ENCODE measurements at regions not wholly inside any gene's neighbourhood (a gene's known extent, or its start where the extent isn't known, plus 50 kb on each side); places are given as distances from the start of the nearest gene placed in this dataset.

DNA sequence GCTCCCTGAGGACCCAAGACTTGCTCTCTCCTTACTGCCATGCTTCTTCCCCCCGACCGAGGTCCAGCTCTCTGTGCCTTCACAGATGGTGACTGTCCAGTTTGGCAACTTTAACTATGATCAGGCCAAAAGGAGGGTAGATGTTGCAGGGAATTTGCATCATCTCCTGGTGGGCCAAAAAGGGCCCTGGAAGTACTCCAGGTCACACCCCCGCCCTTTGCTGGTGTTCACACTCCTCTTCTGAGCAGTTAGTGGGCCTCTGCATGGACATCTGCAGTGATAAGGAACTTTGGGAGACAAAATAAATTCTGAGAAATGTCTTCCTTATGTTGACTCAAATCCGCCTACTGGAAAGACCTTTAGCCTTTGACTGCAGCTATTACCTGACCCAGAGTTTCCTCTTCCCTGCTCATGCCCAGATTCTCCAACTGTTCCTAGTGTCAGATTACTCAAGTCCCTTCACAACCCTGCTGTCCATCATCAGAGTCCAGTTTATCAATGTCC lies 234.4 kb downstream of the LOXHD1 start:
- TF ChIP-seq POLR2A (IDR thresholded peaks at IDR 0.05; ENCODE audit: extremely low read depth, insufficient read length): no peak
- TF ChIP-seq, protein P1, sequence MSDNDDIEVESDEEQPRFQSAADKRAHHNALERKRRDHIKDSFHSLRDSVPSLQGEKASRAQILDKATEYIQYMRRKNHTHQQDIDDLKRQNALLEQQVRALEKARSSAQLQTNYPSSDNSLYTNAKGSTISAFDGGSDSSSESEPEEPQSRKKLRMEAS (IDR thresholded peaks at IDR 0.05; ENCODE audit: low read depth, low read length): no peak
- TF ChIP-seq, protein P2, sequence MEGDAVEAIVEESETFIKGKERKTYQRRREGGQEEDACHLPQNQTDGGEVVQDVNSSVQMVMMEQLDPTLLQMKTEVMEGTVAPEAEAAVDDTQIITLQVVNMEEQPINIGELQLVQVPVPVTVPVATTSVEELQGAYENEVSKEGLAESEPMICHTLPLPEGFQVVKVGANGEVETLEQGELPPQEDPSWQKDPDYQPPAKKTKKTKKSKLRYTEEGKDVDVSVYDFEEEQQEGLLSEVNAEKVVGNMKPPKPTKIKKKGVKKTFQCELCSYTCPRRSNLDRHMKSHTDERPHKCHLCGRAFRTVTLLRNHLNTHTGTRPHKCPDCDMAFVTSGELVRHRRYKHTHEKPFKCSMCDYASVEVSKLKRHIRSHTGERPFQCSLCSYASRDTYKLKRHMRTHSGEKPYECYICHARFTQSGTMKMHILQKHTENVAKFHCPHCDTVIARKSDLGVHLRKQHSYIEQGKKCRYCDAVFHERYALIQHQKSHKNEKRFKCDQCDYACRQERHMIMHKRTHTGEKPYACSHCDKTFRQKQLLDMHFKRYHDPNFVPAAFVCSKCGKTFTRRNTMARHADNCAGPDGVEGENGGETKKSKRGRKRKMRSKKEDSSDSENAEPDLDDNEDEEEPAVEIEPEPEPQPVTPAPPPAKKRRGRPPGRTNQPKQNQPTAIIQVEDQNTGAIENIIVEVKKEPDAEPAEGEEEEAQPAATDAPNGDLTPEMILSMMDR (IDR thresholded peaks at IDR 0.05; ENCODE audit: low read depth, low read length): no peak
- no peak for TF ChIP-seq MYC (IDR thresholded peaks at IDR 0.05; ENCODE audit: low read depth, low read length)
- no peak overlapping the region for H3K4me3 ChIP-seq (ENCODE audit: low read depth, low read length)
- no peak for DNase-seq (ENCODE audit: low read depth)

GRCh38 chr18:46423226-46423805 lies 233.7 kb downstream of the LOXHD1 start:
- no peak overlapping the region for H3K4me3 ChIP-seq (ENCODE audit: low read depth, low read length)
- DNase-seq (ENCODE audit: low read depth): no peak
- TF ChIP-seq MYC (IDR thresholded peaks at IDR 0.05; ENCODE audit: low read depth, low read length): no peak
- TF ChIP-seq, protein P1 (IDR thresholded peaks at IDR 0.05; ENCODE audit: low read depth, low read length): no peak
- TF ChIP-seq POLR2A (IDR thresholded peaks at IDR 0.05; ENCODE audit: extremely low read depth, insufficient read length): no peak
- TF ChIP-seq, protein P2 (IDR thresholded peaks at IDR 0.05; ENCODE audit: low read depth, low read length): no peak

- no peak for DNase-seq (ENCODE audit: low read depth)
- TF ChIP-seq, protein P1 (IDR thresholded peaks at IDR 0.05; ENCODE audit: low read depth, low read length): no peak
- no peak for TF ChIP-seq POLR2A (IDR thresholded peaks at IDR 0.05; ENCODE audit: extremely low read depth, insufficient read length)
- TF ChIP-seq, protein P2 (IDR thresholded peaks at IDR 0.05; ENCODE audit: low read depth, low read length): no peak
- no peak overlapping the region for H3K4me3 ChIP-seq (ENCODE audit: low read depth, low read length)
Observed at GRCh38 chr18:46424898-46425297, 232.1 kb downstream of the LOXHD1 start.

GRCh38 chr18:46425511-46425910 lies 231.5 kb downstream of the LOXHD1 start:
- no peak for DNase-seq (ENCODE audit: low read depth)
- no peak overlapping the region for H3K4me3 ChIP-seq (ENCODE audit: low read depth, low read length)
- TF ChIP-seq MYC (IDR thresholded peaks at IDR 0.05; ENCODE audit: low read depth, low read length): no peak
- TF ChIP-seq, protein P2 (IDR thresholded peaks at IDR 0.05; ENCODE audit: low read depth, low read length): no peak
- TF ChIP-seq, protein P1 (IDR thresholded peaks at IDR 0.05; ENCODE audit: low read depth, low read length): no peak
- no peak for TF ChIP-seq POLR2A (IDR thresholded peaks at IDR 0.05; ENCODE audit: extremely low read depth, insufficient read length)

GRCh38 chr18:46426021-46426678 lies 230.9 kb downstream of the LOXHD1 start:
- DNase-seq (ENCODE audit: low read depth): no peak
- H3K4me3 ChIP-seq (ENCODE audit: low read depth, low read length): no peak overlapping the region
- TF ChIP-seq MYC (IDR thresholded peaks at IDR 0.05; ENCODE audit: low read depth, low read length): no peak
- TF ChIP-seq POLR2A (IDR thresholded peaks at IDR 0.05; ENCODE audit: extremely low read depth, insufficient read length): no peak
- TF ChIP-seq, protein P1 (IDR thresholded peaks at IDR 0.05; ENCODE audit: low read depth, low read length): no peak
- TF ChIP-seq, protein P2 (IDR thresholded peaks at IDR 0.05; ENCODE audit: low read depth, low read length): no peak
